PC-9 (cell line): ENCODE measurements at regions not wholly inside any gene's neighbourhood (a gene's known extent, or its start where the extent isn't known, plus 50 kb on each side); places are given as distances from the start of the nearest gene placed in this dataset.

Source experiments
- BruUV-seq: library from RNA; stranded (reverse); fragments of 400-500 nt; replicated peaks from 2 replicates; lab custom pipeline; 2021; lab: Mats Ljungman, UMichigan
- CTCF ChIA-PET: fragments of 300-600 bp; sonication (Branson Sonifier 250); formaldehyde crosslinking; loops from one replicate; lab custom pipeline; 2022; ENCODE audit warnings: antibody characterized with exemption; lab: Charles Lee
- POLR2A ChIA-PET: fragments of 300-600 bp; sonication (Branson Sonifier 250); formaldehyde crosslinking; loops from one replicate; lab custom pipeline; 2022; ENCODE audit warnings: antibody characterized with exemption; ENCODE audit not compliant: unreplicated experiment; lab: Charles Lee
- DNase-seq, 2 experiments: peaks; one replicate each; pipeline versions ENCODE4 v3.0.0 to v3.0.0-alpha.2; 2015 to 2022; ENCODE audit warnings: mixed read lengths in 1 of 2
- H2AFZ ChIP-seq: fragments of 200-600 bp; sonication (generic); 2 replicates; pipeline ENCODE4 v1.8.1; 2017; ENCODE audit warnings: antibody characterized with exemption
- H3F3A ChIP-seq: fragments of 200-600 bp; sonication (generic); 2 replicates; pipeline ENCODE4 v1.8.1; 2017; ENCODE audit warnings: antibody characterized with exemption, mild to moderate bottlenecking, low read depth; ENCODE audit not compliant: insufficient read depth
- H3K27ac ChIP-seq: fragments of 200-600 bp; sonication (generic); 2 replicates; pipeline ENCODE4 v1.6.1; 2016; ENCODE audit warnings: mixed run types
- H3K27me3 ChIP-seq: fragments of 200-600 bp; sonication (generic); 2 replicates; pipeline ENCODE4 v1.6.1; 2016; ENCODE audit warnings: low read depth, mixed run types; ENCODE audit not compliant: insufficient read depth
- H3K36me3 ChIP-seq: fragments of 200-600 bp; sonication (generic); 2 replicates; pipeline ENCODE4 v1.6.1; 2016; ENCODE audit warnings: low read depth, mixed run types
- H3K4me1 ChIP-seq: fragments of 200-600 bp; sonication (generic); replicated peaks from 2 replicates; pipeline ENCODE4 v1.6.1; 2016; ENCODE audit warnings: mixed run types; ENCODE audit not compliant: insufficient read depth
- H3K4me2 ChIP-seq: fragments of 200-600 bp; sonication (generic); 2 replicates; pipeline ENCODE4 v1.6.1; 2017; ENCODE audit warnings: mixed run types
- H3K4me3 ChIP-seq: fragments of 200-600 bp; sonication (generic); 2 replicates; pipeline ENCODE4 v1.6.1; 2016; ENCODE audit warnings: mixed run types
- H3K79me2 ChIP-seq: fragments of 200-600 bp; sonication (generic); 2 replicates; pipeline ENCODE4 v1.6.1; 2017; ENCODE audit warnings: low read depth, mixed run types
- H3K9me2 ChIP-seq: fragments of 200-600 bp; sonication (generic); 2 replicates; pipeline ENCODE4 v1.8.1; 2017; ENCODE audit warnings: mild to moderate bottlenecking; ENCODE audit not compliant: insufficient read depth
- H3K9me3 ChIP-seq: fragments of 200-600 bp; sonication (generic); 2 replicates; pipeline ENCODE4 v1.8.1; 2016; ENCODE audit warnings: low read depth; ENCODE audit not compliant: insufficient read depth
- H4K20me1 ChIP-seq: fragments of 200-600 bp; sonication (generic); 2 replicates; pipeline ENCODE4 v1.8.1; 2017; ENCODE audit not compliant: insufficient read depth
- CTCF ChIP-seq: fragments of 200-600 bp; sonication (generic); conservative IDR thresholded peaks from 2 replicates; pipeline ENCODE4 v1.6.1; 2017; ENCODE audit warnings: mixed run types, antibody characterized with exemption, mild to moderate bottlenecking, moderate library complexity
- EZH2 ChIP-seq: fragments of 200-600 bp; sonication (generic); IDR thresholded peaks from 2 replicates; pipeline ENCODE4 v1.8.0; 2017; ENCODE audit warnings: antibody characterized with exemption, low read depth
- intact Hi-C: fragments of 100-400 bp; cut with micrococcal nuclease; formaldehyde crosslinking; loops from one replicate; pipeline ENCODE4 v1.10.0; 2022; ENCODE audit not compliant: unreplicated experiment

- no peaks in the 10 kb centered on the region for H3F3A ChIP-seq
- no peaks in the 10 kb centered on the region for H3K4me1 ChIP-seq
- no peaks in the 10 kb centered on the region for H3K9me3 ChIP-seq
- no peaks in the 10 kb centered on the region for H4K20me1 ChIP-seq
- no peak overlapping the region for H3K4me2 ChIP-seq
- no peak overlapping the region for H3K27ac ChIP-seq
- POLR2A ChIA-PET = no interaction called here
- CTCF ChIA-PET = no interaction called here
- H3K4me3 ChIP-seq = no peak overlapping the region
- TF ChIP-seq EZH2 (no peak), CTCF (no peak)
- intact Hi-C loops = no loop called here
- no TSS peak for BruUV-seq
- H3K9me2 ChIP-seq = no peaks in the 10 kb centered on the region
- H3K36me3 ChIP-seq = no peaks in the 10 kb centered on the region
- no peak for DNase-seq
- H3K27me3 ChIP-seq = peaks cover 85% of the 10 kb centered on the region
- no peaks in the 10 kb centered on the region for H3K79me2 ChIP-seq
- H2AFZ ChIP-seq = no peak overlapping the region
Measured at GRCh38 chr18:78736015-78736690, 243.5 kb upstream of the SALL3 start.

- H3K9me2 ChIP-seq = no peaks in the 10 kb centered on the region
- no peak overlapping the region for H3K4me2 ChIP-seq
- H4K20me1 ChIP-seq = no peaks in the 10 kb centered on the region
- H3K27me3 ChIP-seq = peaks cover 85% of the 10 kb centered on the region
- no peak for DNase-seq
- H3K9me3 ChIP-seq = no peaks in the 10 kb centered on the region
- no peak overlapping the region for H3K27ac ChIP-seq
- H2AFZ ChIP-seq = no peak overlapping the region
- POLR2A ChIA-PET = no interaction called here
- CTCF ChIA-PET = no interaction called here
- no peaks in the 10 kb centered on the region for H3F3A ChIP-seq
- H3K79me2 ChIP-seq = no peaks in the 10 kb centered on the region
- no peak overlapping the region for H3K4me3 ChIP-seq
- H3K4me1 ChIP-seq = no peaks in the 10 kb centered on the region
- no TSS peak for BruUV-seq
- TF ChIP-seq CTCF (no peak), EZH2 (no peak)
- H3K36me3 ChIP-seq = no peaks in the 10 kb centered on the region
- intact Hi-C loops = no loop called here
Measured at GRCh38 chr18:78737006-78737915, 242.4 kb upstream of the SALL3 start.

GRCh38 chr18:78738076-78738690, 241.4 kb upstream of the SALL3 start:
- CTCF ChIA-PET = no interaction called here
- H3K79me2 ChIP-seq = no peaks in the 10 kb centered on the region
- peaks cover 84% of the 10 kb centered on the region for H3K27me3 ChIP-seq
- POLR2A ChIA-PET = no interaction called here
- no peaks in the 10 kb centered on the region for H3K4me1 ChIP-seq
- no peak overlapping the region for H3K4me2 ChIP-seq
- no peaks in the 10 kb centered on the region for H3K36me3 ChIP-seq
- H3K4me3 ChIP-seq = no peak overlapping the region
- no peak overlapping the region for H2AFZ ChIP-seq
- H4K20me1 ChIP-seq = no peaks in the 10 kb centered on the region
- BruUV-seq = no TSS peak
- no peaks in the 10 kb centered on the region for H3K9me3 ChIP-seq
- TF ChIP-seq CTCF = no peak
- no peak for TF ChIP-seq EZH2
- no peaks in the 10 kb centered on the region for H3K9me2 ChIP-seq
- H3K27ac ChIP-seq = no peak overlapping the region
- DNase-seq = no peak
- H3F3A ChIP-seq = no peaks in the 10 kb centered on the region
- intact Hi-C loops = no loop called here
